MM.1S (cell line): ENCODE measurements at regions not wholly inside any gene's neighbourhood (a gene's known extent, or its start where the extent isn't known, plus 50 kb on each side); places are given as distances from the start of the nearest gene placed in this dataset.
"Not testable (repeated sequence)": the region's sequence is repeated elsewhere in the genome, so short reads cannot be mapped to it uniquely, and the experiment has no call there.

ENCODE experiments used
- DNase-seq: peaks from one replicate; pipeline ENCODE4 v3.0.0-alpha.2; 2015
- H2AFZ ChIP-seq: fragments of 300-600 bp; sonication (generic); 2 replicates; pipeline ENCODE4 v1.6.0; 2016; ENCODE audit warnings: antibody characterized with exemption, low read length
- H3F3A ChIP-seq: fragments of 300-600 bp; sonication (generic); 2 replicates; pipeline ENCODE4 v1.6.1; 2016; ENCODE audit warnings: mild to moderate bottlenecking, antibody characterized with exemption, low read length, moderate library complexity, mixed read lengths; ENCODE audit not compliant: insufficient read depth
- H3K27ac ChIP-seq: fragments of 300-600 bp; sonication (generic); 2 replicates; pipeline ENCODE4 v1.5.1; 2016; ENCODE audit warnings: mild to moderate bottlenecking, low read length
- H3K27me3 ChIP-seq: fragments of 300-600 bp; sonication (generic); replicated peaks from 2 replicates; pipeline ENCODE4 v1.6.0; 2016; ENCODE audit warnings: low read length; ENCODE audit not compliant: insufficient read depth
- H3K36me3 ChIP-seq: fragments of 300-600 bp; sonication (generic); replicated peaks from 2 replicates; pipeline ENCODE4 v1.6.1; 2016; ENCODE audit warnings: mild to moderate bottlenecking, low read length, mixed read lengths; ENCODE audit not compliant: insufficient read depth
- H3K4me1 ChIP-seq: fragments of 300-600 bp; sonication (generic); 2 replicates; pipeline ENCODE4 v1.6.1; 2016; ENCODE audit warnings: low read length, mixed read lengths
- H3K4me2 ChIP-seq: fragments of 300-600 bp; sonication (generic); 2 replicates; pipeline ENCODE4 v1.6.0; 2016; ENCODE audit warnings: low read depth, low read length
- H3K4me3 ChIP-seq: fragments of 300-600 bp; sonication (generic); 2 replicates; pipeline ENCODE4 v1.5.1; 2016; ENCODE audit warnings: low read length, mixed read lengths
- H3K79me2 ChIP-seq: fragments of 300-600 bp; sonication (generic); 2 replicates; pipeline ENCODE4 v1.6.1; 2016; ENCODE audit warnings: mixed run types, low read length, mixed read lengths
- H3K9ac ChIP-seq: fragments of 300-600 bp; sonication (generic); 2 replicates; pipeline ENCODE4 v1.6.1; 2016; ENCODE audit warnings: low read length, mixed read lengths
- H3K9me2 ChIP-seq: fragments of 300-600 bp; sonication (generic); replicated peaks from 2 replicates; pipeline ENCODE4 v1.6.1; 2016; ENCODE audit warnings: mild to moderate bottlenecking, low read length, mixed read lengths; ENCODE audit not compliant: insufficient read depth
- H3K9me3 ChIP-seq: fragments of 300-600 bp; sonication (generic); replicated peaks from 2 replicates; pipeline ENCODE4 v1.6.1; 2016; ENCODE audit warnings: mild to moderate bottlenecking, low read length, mixed read lengths; ENCODE audit not compliant: insufficient read depth
- H4K20me1 ChIP-seq: fragments of 300-600 bp; sonication (generic); 2 replicates; pipeline ENCODE4 v1.6.1; 2016; ENCODE audit warnings: mild to moderate bottlenecking, low read length, moderate library complexity, mixed read lengths; ENCODE audit not compliant: insufficient read depth
- CTCF ChIP-seq: fragments of 300-600 bp; sonication (generic); IDR thresholded peaks from 2 replicates; pipeline ENCODE4 v1.5.1; 2016; ENCODE audit warnings: antibody characterized with exemption, low read length, mixed read lengths
- EZH2 ChIP-seq: fragments of 300-600 bp; sonication (generic); optimal IDR thresholded peaks from 2 replicates; pipeline ENCODE3; 2017; ENCODE audit warnings: low read depth, mild to moderate bottlenecking, antibody characterized with exemption, low read length, mixed read lengths
- EZH2phosphoT487 ChIP-seq: fragments of 300-600 bp; sonication (generic); IDR thresholded peaks from 2 replicates; pipeline ENCODE4 v1.6.1; 2018; ENCODE audit warnings: antibody characterized with exemption, low read length

- TF ChIP-seq CTCF = no peak
- TF ChIP-seq EZH2 = no peak
- no peak for TF ChIP-seq EZH2phosphoT487
- Histone ChIP-seq H3K4me2 (no peak overlapping the region), H3K4me1 (no peaks in the 10 kb centered on the region), H3K9ac (no peak overlapping the region), H3K9me2 (no peaks in the 10 kb centered on the region), H3K36me3 (no peaks in the 10 kb centered on the region), H3K27me3 (no peaks in the 10 kb centered on the region), H3K27ac (no peak overlapping the region), H2AFZ (no peak overlapping the region), H3F3A (no peaks in the 10 kb centered on the region), H3K9me3 (no peaks in the 10 kb centered on the region), H4K20me1 (no peaks in the 10 kb centered on the region), H3K79me2 (no peaks in the 10 kb centered on the region), H3K4me3 (no peak overlapping the region)
- no peak for DNase-seq
Measured at GRCh38 chr4:103496800-103497199, 223.0 kb downstream of the TACR3 start.

- H3K27ac ChIP-seq = no peak overlapping the region
- TF ChIP-seq EZH2phosphoT487 (no peak), CTCF (no peak)
- no peaks in the 10 kb centered on the region for H4K20me1 ChIP-seq
- no peak overlapping the region for H3K4me2 ChIP-seq
- no peaks in the 10 kb centered on the region for H3K4me1 ChIP-seq
- H3K9ac ChIP-seq = no peak overlapping the region
- H3K4me3 ChIP-seq = no peak overlapping the region
- H3K9me3 ChIP-seq = no peaks in the 10 kb centered on the region
- no peak for DNase-seq
- no peak overlapping the region for H2AFZ ChIP-seq
- no peaks in the 10 kb centered on the region for H3K9me2 ChIP-seq
- H3K27me3 ChIP-seq = no peaks in the 10 kb centered on the region
- H3F3A ChIP-seq = no peaks in the 10 kb centered on the region
- H3K79me2 ChIP-seq = no peaks in the 10 kb centered on the region
- H3K36me3 ChIP-seq = no peaks in the 10 kb centered on the region
Measured at GRCh38 chr4:103493450-103494159, 226.2 kb downstream of the TACR3 start.

DNA sequence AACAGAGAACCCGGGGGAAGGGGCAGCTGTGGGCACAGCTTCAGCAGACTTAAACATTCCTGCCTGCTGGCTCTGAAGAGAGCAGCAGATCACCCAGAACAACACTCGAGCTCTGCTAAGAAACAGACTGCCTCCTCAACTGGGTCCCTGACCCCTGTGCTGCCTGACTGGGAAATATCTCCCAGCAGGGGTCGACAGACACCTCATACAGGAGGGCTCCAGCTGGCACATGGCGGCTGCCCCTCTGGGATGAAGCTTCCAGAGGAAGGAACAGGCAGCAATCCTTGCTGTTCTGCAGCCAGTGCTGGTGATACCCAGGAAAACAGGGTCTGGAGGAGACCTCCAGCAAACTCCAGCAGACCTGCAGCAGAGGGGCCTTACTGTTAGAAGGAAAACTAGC lies 234.5 kb downstream of the TACR3 start:
- not testable (repeated sequence) for H3K9me2 ChIP-seq, H3K36me3 ChIP-seq, H3K9me3 ChIP-seq, H4K20me1 ChIP-seq, H3K4me1 ChIP-seq, H3K27me3 ChIP-seq, H3K27ac ChIP-seq, H2AFZ ChIP-seq, H3F3A ChIP-seq, H3K4me2 ChIP-seq, H3K9ac ChIP-seq, H3K4me3 ChIP-seq, DNase-seq, H3K79me2 ChIP-seq

DNA sequence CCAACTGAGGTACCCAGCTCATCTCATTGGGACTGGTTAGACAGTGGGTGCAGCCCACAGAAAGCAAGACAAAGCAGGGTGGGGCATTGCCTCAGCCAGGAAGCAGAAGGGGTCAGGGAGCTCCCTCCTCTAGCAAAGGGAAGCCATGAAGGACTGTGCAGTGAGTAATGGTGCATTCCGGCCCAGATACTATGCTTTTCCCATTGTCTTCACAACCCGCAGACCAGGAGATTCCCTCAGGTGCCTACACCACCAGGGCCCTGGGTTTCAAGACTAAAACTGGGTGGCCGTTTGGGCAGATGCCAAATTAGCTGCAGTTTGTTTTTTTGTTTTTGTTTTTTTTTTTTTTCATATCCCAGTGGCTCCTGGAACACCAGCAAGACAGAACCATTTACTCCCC lies 235.3 kb downstream of the TACR3 start:
- Histone ChIP-seq H3K4me1 (no peaks in the 10 kb centered on the region), H3K27me3 (no peaks in the 10 kb centered on the region), H2AFZ (no peak overlapping the region), H3K4me3 (no peak overlapping the region), H3K9me2 (no peaks in the 10 kb centered on the region), H3K27ac (no peak overlapping the region), H3K79me2 (no peaks in the 10 kb centered on the region), H3K36me3 (no peaks in the 10 kb centered on the region), H3K9me3 (no peaks in the 10 kb centered on the region), H3K9ac (no peak overlapping the region), H4K20me1 (no peaks in the 10 kb centered on the region), H3F3A (no peaks in the 10 kb centered on the region), H3K4me2 (no peak overlapping the region)
- TF ChIP-seq EZH2 (no peak), CTCF (no peak), EZH2phosphoT487 (no peak)
- DNase-seq = no peak
